ENCODE measurements at regions not wholly inside any gene's neighbourhood (a gene's known extent, or its start where the extent isn't known, plus 50 kb on each side); places are given as distances from the start of the nearest gene placed in this dataset.

DNA sequence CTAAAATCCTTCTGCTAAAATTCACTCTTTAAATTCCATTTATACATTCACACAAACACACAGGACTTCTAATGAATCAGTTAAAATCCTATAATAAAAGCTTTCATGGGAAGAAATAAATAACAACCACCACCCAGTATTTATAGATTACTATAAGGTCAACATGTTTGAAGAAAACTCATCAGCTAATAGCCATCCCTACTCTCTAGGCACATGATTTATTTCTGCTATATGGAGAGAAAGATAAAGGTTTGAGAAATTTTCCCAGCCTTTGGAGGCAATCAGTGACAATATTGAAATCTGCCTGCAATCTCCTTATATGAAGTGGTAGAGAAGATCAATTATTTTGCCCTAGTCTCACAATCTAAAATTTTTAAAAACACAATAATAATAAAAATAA, 1038.9 kb upstream of the DIAPH2 start:
- TF ChIP-seq, protein P1, sequence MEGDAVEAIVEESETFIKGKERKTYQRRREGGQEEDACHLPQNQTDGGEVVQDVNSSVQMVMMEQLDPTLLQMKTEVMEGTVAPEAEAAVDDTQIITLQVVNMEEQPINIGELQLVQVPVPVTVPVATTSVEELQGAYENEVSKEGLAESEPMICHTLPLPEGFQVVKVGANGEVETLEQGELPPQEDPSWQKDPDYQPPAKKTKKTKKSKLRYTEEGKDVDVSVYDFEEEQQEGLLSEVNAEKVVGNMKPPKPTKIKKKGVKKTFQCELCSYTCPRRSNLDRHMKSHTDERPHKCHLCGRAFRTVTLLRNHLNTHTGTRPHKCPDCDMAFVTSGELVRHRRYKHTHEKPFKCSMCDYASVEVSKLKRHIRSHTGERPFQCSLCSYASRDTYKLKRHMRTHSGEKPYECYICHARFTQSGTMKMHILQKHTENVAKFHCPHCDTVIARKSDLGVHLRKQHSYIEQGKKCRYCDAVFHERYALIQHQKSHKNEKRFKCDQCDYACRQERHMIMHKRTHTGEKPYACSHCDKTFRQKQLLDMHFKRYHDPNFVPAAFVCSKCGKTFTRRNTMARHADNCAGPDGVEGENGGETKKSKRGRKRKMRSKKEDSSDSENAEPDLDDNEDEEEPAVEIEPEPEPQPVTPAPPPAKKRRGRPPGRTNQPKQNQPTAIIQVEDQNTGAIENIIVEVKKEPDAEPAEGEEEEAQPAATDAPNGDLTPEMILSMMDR (IDR thresholded peaks at IDR 0.05): no peak
- Histone ChIP-seq H3K9me3 (no peaks in the 10 kb centered on the region), H3K4me1 (ENCODE audit: low read depth) (no peaks in the 10 kb centered on the region), H3K36me3 (ENCODE audit: low read depth) (no peaks in the 10 kb centered on the region), H3K4me3 (no peak overlapping the region)
- intact Hi-C loops (cut with DNase I, micrococcal nuclease): no loop called here
- ATAC-seq (no peak), DNase-seq (no peak)

DNA sequence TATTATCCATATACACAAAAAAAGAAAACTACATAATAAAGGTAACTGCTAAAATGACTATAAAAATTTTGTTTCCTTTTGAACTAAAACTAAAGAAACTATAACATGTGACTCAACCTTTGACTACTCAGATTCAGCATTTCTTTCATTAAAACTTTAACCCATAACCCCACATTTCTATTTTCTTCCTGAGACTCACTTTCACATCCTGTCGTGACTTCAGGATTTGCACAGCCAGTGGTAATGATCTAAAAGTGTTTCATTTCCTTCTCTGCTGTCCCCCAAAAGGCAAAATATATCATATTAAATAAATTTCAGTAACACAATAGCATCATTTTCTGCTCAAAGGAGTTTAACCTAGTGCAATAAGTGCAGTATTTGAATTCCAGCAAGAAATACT, 1022.4 kb upstream of the DIAPH2 start:
- TF ChIP-seq, protein P1 (IDR thresholded peaks at IDR 0.05): no peak

GRCh38 chrX:95666056-95666455, 1018.6 kb upstream of the DIAPH2 start:
- H3K4me1 ChIP-seq (ENCODE audit: low read depth): no peaks in the 10 kb centered on the region
- no peaks in the 10 kb centered on the region for H3K36me3 ChIP-seq (ENCODE audit: low read depth)
- ATAC-seq: no peak
- DNase-seq: no peak
- H3K4me3 ChIP-seq: no peak overlapping the region
- intact Hi-C loops (cut with DNase I, micrococcal nuclease): no loop called here
- TF ChIP-seq, protein P1 (IDR thresholded peaks at IDR 0.05): no peak
- no peaks in the 10 kb centered on the region for H3K9me3 ChIP-seq

More for the DNA sequence above, 1022.4 kb upstream of the DIAPH2 start:
- no peak for ATAC-seq
- H3K36me3 ChIP-seq (ENCODE audit: low read depth): no peaks in the 10 kb centered on the region
- intact Hi-C loops (cut with DNase I, micrococcal nuclease): no loop called here
- no peak overlapping the region for H3K4me3 ChIP-seq
- no peak for DNase-seq
- no peaks in the 10 kb centered on the region for H3K9me3 ChIP-seq
- H3K4me1 ChIP-seq (ENCODE audit: low read depth): no peaks in the 10 kb centered on the region

GRCh38 chrX:95675011-95675410, 1009.6 kb upstream of the DIAPH2 start:
- intact Hi-C loops (cut with DNase I, micrococcal nuclease): no loop called here
- no peaks in the 10 kb centered on the region for H3K36me3 ChIP-seq (ENCODE audit: low read depth)
- TF ChIP-seq, protein P1 (IDR thresholded peaks at IDR 0.05): no peak
- DNase-seq (no peak), ATAC-seq (no peak)
- no peaks in the 10 kb centered on the region for H3K9me3 ChIP-seq
- no peak overlapping the region for H3K4me3 ChIP-seq
- no peaks in the 10 kb centered on the region for H3K4me1 ChIP-seq (ENCODE audit: low read depth)

DNA sequence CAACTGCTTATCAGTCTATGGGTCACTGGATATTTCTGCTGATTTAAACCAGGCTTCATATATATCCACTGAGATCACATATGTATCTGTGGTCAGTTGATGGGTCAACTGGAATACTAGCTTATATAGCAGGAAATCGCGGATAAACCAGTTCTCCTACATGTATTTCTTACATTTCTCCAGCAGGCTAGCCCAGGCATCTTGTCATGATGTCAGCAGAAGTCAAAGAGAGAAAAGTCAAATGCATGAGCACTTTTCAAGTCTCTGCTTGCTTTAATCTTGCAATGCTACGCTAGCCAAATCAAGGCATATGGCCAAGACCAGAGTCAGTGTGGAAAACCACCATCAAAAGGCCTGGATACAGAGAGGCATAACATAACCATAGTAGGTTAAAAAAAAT, 1008.8 kb upstream of the DIAPH2 start:
- Histone ChIP-seq H3K9me3 (no peaks in the 10 kb centered on the region), H3K36me3 (ENCODE audit: low read depth) (no peaks in the 10 kb centered on the region), H3K4me3 (no peak overlapping the region), H3K4me1 (ENCODE audit: low read depth) (no peaks in the 10 kb centered on the region)
- no peak for ATAC-seq
- TF ChIP-seq, protein P1 (IDR thresholded peaks at IDR 0.05): no peak
- DNase-seq: no peak
- intact Hi-C loops (cut with DNase I, micrococcal nuclease): no loop called here

GRCh38 chrX:95678679-95679078, 1006.0 kb upstream of the DIAPH2 start:
- H3K9me3 ChIP-seq: no peaks in the 10 kb centered on the region
- TF ChIP-seq, protein P1 (IDR thresholded peaks at IDR 0.05): no peak
- H3K4me1 ChIP-seq (ENCODE audit: low read depth): no peaks in the 10 kb centered on the region
- ATAC-seq: no peak
- DNase-seq: no peak
- intact Hi-C loops (cut with DNase I, micrococcal nuclease): no loop called here
- H3K36me3 ChIP-seq (ENCODE audit: low read depth): no peaks in the 10 kb centered on the region
- H3K4me3 ChIP-seq: no peak overlapping the region

Data from mucosa of descending colon (tissue), 3 donors.